GM12892 (cell line): ENCODE measurements at regions not wholly inside any gene's neighbourhood (a gene's known extent, or its start where the extent isn't known, plus 50 kb on each side); places are given as distances from the start of the nearest gene placed in this dataset.

Source experiments
- DNase-seq: peaks from one replicate; pipeline ENCODE4 v3.0.0; 2011; ENCODE audit not compliant: insufficient read length
- FAIRE-seq: peaks from 2 replicates; lab custom pipeline; 2011; peaks lifted over from hg19 to GRCh38; lab: Jason Lieb, UNC
- POLR2A ChIP-seq: IDR thresholded peaks from 2 replicates; pipeline ENCODE4 v1.6.1; 2011; ENCODE audit warnings: low read depth, low read length, control low read depth
- POLR2AphosphoS5 ChIP-seq: IDR thresholded peaks from 2 replicates; pipeline ENCODE4 v1.6.1; 2011; ENCODE audit warnings: low read depth, low read length, control low read depth
- TAF1 ChIP-seq: IDR thresholded peaks from 2 replicates; pipeline ENCODE4 v1.6.1; 2011; ENCODE audit warnings: low read depth, mild to moderate bottlenecking, control low read depth, low read length, borderline replicate concordance

DNA sequence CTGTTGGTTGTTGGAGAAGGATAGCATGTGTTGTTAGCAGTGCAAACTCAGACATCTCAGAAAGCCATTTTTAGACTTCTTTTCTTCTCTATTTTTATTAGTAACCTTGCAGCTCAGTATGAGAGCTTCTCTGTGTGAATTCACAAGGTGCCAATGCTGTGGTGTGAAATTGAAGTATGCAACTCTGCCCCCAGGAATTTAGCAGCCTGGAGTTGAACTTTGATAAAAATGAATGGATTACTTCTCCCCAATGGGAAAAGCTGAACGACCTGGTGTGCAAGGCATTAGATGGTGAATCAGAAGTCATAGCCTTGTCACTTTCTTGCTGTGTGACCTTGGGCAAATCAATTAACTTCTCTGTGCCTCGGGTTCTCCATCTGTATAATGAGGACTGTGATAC lies 512.3 kb upstream of the PCDH9 start:
- FAIRE-seq: no peak
- DNase-seq: no peak
- no peak for TF ChIP-seq POLR2AphosphoS5
- no peak for TF ChIP-seq POLR2A
- no peak for TF ChIP-seq TAF1

DNA sequence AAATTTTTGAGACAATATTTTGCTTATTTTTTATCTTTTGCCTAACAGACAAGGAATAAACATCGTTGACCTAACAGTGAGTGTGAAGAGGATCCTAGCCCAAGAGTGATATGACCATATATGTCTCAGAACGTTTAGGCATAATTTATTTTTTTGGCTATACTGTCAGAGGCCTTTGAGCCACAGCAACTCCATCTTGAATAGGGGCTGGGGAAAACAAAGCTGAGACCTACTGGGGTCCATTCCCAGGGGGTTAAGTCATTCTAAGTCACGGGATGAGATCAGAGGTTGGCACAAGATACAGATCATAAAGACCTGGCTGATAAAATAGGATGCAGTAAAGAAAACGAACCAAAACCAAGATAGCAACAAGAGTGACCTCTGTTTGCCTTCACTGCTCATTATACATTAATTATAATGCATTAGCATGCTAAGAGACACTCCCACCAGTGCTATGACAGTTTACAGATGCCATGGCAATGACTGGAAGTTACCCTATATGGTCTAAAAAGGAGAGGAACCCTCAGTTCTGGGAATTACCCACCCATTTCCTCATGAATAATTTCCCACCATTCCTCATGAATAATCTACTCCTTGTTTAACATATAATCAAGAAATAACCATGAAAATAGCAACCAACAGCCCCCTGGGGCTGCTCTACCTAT lies 510.9 kb upstream of the PCDH9 start:
- no peak for TF ChIP-seq TAF1
- DNase-seq (no peak), FAIRE-seq (no peak)

DNA sequence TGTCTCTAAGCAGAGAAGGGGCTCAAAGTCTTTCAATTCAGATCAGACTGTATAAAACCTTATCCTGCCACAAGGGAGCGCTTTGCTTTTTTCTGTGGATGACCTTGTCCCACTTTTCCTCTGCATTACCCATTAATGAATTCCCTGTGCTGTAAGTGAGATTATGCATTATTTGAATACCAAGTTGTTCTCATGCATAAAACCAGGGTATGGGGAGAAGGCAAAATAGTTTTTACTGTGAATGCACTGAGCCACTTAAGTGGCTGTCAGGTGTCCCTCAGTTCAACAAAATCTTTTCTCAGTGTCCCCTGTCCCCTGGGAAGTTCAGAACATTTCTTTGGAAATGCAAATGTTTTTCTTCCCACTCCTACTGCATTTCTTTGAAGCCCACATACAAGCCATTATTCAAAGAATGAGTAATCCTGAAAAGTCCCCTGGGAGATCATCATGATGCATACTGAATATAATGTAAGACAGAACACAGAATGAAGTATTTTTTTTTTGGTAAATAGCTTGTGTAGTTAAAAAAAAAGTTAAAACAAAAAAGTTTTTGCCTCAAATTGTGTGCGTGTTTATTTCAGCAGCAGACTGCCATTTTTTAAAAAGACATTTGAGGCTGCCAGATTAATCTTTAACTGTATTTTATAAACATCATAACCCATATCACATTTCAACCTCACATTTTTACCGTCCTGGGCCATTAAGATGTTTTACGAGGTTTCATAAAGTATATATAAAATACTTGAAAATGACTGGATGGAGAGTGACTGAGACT lies 506.7 kb upstream of the PCDH9 start:
- FAIRE-seq (no peak), DNase-seq (no peak)
- TF ChIP-seq POLR2A (no peak), POLR2AphosphoS5 (no peak), TAF1 (no peak)

DNA sequence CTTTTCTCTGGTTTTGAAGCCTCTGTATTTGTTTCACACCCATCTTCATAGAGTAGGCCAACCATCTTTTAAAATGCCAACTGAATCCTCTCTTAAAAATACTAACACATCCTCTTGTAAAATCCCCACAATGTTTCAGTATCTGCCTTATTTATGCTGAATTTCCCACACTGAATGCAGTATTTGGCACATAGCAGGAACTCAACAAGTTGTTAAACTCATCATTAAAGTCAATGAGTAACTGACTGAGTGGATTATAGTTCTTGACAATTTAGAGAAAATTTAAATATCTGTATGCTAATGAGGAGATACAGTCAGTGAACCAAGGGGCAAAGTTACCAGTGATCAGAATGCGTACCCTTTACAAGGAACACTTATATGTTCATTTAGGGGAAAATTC lies 505.5 kb upstream of the PCDH9 start:
- no peak for DNase-seq
- TF ChIP-seq TAF1 (no peak), POLR2A (no peak), POLR2AphosphoS5 (no peak)
- no peak for FAIRE-seq

DNA sequence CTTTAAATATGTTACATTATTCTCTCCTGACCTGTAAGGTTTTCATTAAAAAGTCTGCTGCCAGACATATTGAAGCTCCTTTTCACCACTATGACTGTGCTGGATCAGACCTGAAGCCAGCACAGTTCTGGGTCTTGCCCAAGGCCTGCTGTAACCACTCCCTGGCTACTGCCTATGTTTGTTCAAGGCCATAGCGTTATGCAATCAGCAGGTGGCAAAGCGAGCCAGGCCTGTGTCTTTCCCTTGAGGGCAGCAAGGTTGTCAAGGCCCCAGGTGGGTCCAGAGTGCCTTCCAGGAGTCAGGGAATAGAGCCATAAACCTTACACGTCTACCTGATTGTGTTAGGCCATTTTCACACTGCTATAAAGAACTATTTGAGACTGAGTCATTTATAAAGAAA lies 496.8 kb upstream of the PCDH9 start:
- no peak for TF ChIP-seq TAF1
- no peak for TF ChIP-seq POLR2A
- DNase-seq: no peak
- no peak for FAIRE-seq

DNA sequence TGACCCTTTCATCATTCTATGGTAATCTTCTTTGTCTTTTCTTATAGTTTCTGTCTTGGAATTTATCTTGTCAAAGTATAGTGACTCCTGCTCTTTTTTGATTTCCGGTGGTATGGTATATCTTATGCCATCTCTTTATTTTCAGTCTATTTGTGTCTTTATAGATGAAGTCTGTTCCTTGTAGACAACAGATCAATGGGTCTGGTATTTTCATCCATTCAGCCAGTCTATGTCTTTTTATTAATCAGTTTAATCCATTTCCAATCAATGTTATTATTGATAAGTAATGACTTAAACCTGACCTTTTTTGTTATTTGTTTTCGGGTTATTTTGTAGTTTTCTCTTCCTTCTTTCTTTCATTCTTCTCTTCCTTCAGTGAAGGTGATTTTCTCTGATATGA lies 495.9 kb upstream of the PCDH9 start:
- no peak for FAIRE-seq

DNA sequence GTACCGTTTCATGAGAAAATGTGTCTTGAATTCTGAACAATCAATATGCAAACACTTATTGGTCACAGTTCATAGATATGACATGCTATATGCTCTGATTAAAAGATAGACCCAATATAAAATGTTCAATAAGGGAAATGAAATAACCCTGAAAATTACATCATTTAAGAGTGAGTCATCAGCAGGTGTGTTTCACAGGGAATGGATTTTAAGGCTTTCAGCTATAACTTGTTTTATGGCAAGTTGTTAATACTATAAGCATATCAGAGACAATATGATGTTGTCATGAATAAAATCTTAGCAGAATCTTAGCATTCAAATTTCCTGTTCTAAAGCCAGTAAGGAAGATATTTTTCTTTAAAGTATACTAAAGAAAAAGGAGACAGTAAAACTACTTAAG lies 483.4 kb upstream of the PCDH9 start:
- TF ChIP-seq POLR2AphosphoS5 (no peak), TAF1 (no peak), POLR2A (no peak)
- DNase-seq (no peak), FAIRE-seq (no peak)

More for the DNA sequence above, 495.9 kb upstream of the PCDH9 start:
- TF ChIP-seq POLR2AphosphoS5 (no peak), POLR2A (no peak), TAF1 (no peak)
- no peak for DNase-seq

DNA sequence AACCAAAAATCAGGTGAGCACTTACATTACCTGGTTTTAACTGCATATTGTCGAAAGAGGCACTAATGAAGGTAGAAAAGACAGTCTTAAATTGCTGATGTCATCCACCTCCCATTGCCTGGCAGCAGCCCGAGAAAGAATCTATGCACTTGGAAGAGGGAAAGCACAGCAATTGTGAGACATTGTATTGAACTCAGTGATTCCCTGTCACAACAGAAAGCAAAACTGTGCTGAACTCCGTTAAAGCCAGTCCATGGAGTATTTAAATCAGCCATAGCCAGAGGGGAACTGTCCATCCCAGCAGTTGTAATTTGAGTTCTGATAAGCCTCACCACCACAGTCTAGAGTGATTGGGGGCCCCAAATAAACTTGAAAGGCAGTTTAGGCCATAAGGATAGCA lies 466.6 kb upstream of the PCDH9 start:
- no peak for TF ChIP-seq TAF1
- TF ChIP-seq POLR2AphosphoS5: no peak
- TF ChIP-seq POLR2A: no peak
- FAIRE-seq: no peak
- no peak for DNase-seq

DNA sequence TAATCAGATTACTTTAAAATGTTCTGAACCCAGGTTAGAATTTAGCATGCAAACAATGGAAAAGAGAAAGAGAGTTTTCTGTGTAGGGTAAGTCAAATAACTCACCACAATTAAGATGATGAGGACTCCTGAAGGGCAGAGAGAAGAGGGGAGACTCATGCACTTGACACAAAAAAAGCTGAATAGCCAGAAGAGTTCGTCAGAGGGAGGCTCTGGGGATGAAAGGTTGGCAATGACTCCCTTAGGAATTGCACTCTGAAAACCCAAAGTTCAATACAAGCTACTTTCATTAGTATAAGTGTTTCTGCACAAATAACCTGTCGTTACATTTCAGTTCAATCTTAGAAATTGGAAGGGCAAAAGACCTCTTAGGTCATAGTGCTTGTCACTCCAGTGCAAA lies 434.4 kb upstream of the PCDH9 start:
- FAIRE-seq: no peak
- no peak for TF ChIP-seq POLR2AphosphoS5
- no peak for TF ChIP-seq TAF1
- DNase-seq: no peak

DNA sequence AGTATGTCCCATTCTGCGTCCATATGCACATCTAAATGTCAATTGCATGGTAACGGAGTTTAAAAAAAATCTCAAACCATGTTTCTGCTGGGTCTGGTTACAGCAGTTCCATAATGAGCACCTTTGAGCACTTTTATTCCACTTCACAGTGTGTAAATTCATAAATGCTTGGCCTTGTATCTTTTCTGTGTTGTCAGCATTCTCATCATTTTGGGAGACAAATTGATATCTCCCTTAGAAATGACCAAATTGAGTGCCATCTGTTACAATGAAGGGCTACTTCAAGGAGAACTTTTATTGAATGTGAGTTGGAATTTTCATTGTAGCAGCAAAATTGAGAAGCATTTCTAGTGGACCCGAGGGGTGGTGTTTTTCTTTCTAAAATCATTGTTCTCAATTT lies 432.9 kb upstream of the PCDH9 start:
- DNase-seq (no peak), FAIRE-seq (no peak)
- TF ChIP-seq POLR2AphosphoS5 (no peak), POLR2A (no peak)

DNA sequence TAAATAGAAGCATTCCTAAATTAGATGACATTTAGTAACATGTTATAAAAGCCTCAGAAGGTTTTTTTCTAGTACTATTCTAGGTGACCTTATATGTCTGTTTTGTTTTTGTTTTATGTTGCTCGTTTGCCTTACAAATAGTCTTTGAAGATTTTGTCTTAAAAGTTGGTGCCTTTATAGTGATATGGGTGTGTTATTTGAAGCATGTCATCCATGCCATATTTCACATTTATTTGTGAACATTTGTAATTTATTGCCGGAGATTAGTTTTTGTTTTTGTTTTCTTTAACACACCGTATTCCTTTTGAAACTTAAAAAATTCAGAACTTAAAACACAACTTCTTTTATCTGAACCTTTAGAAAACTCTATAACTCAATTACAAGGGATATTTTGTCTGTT lies 422.8 kb upstream of the PCDH9 start:
- TF ChIP-seq POLR2AphosphoS5 (no peak), POLR2A (no peak), TAF1 (no peak)
- DNase-seq: no peak
- FAIRE-seq: no peak

DNA sequence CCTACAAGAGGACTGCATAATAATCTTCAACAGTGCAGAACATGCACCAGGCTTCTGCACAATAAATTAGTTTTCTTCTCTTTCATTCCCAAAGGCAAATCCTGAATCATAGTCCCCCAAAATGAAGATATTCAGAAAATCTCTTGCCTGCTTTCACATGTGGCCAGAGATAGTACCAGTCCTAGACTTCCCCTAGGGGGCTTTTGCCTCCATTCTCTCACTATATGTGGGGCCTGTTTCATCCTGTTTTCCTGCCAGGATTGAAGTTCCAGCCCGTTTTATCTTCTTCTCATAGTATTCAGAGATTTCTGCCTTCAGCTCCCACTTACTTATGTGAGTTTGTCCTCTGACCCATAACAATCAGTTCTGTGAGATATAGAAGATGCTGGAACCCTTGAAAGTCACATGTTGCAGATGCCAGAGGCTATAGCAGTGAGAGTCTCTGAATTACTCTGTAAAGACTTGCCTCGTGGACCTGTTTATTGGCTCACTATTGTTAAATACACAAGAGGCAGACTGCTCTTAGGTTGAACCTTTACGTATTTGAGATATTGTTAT lies 421.9 kb upstream of the PCDH9 start:
- DNase-seq (no peak), FAIRE-seq (no peak)
- TF ChIP-seq POLR2A (no peak), TAF1 (no peak), POLR2AphosphoS5 (no peak)
